ENCODE measurements at regions not wholly inside any gene's neighbourhood (a gene's known extent, or its start where the extent isn't known, plus 50 kb on each side); places are given as distances from the start of the nearest gene placed in this dataset.

- Histone ChIP-seq H3K4me3 (no peak overlapping the region), H3K4me1 (no peaks in the 10 kb centered on the region), H3K9me3 (no peaks in the 10 kb centered on the region), H3K27me3 (no peaks in the 10 kb centered on the region), H3K36me3 (no peaks in the 10 kb centered on the region), H3K27ac (no peak overlapping the region)
- intact Hi-C loops (cut with DNase I; ENCODE audit: low total_unique reads): no loop called here
- DNase-seq: no peak
- TF ChIP-seq CTCF (IDR thresholded peaks at IDR 0.05) (no peak), POLR2A (IDR thresholded peaks at IDR 0.05) (no peak)
These were observed 360.7 kb downstream of the PMP22 start for GRCh38 chr17:14904386-14904785.

GRCh38 chr17:14903854-14904253 lies 361.3 kb downstream of the PMP22 start:
- no peak overlapping the region for H3K27ac ChIP-seq
- no peaks in the 10 kb centered on the region for H3K36me3 ChIP-seq

GRCh38 chr17:14902803-14903202 lies 362.3 kb downstream of the PMP22 start:
- TF ChIP-seq CTCF (IDR thresholded peaks at IDR 0.05) (no peak), POLR2A (IDR thresholded peaks at IDR 0.05) (no peak)
- intact Hi-C loops (cut with DNase I; ENCODE audit: low total_unique reads): no loop called here
- Histone ChIP-seq H3K9me3 (no peaks in the 10 kb centered on the region), H3K27me3 (no peaks in the 10 kb centered on the region), H3K4me1 (no peaks in the 10 kb centered on the region), H3K27ac (no peak overlapping the region), H3K4me3 (no peak overlapping the region), H3K36me3 (no peaks in the 10 kb centered on the region)
- DNase-seq: no peak

More at GRCh38 chr17:14903854-14904253, 361.3 kb downstream of the PMP22 start:
- intact Hi-C loops (cut with DNase I; ENCODE audit: low total_unique reads): no loop called here
- no peaks in the 10 kb centered on the region for H3K27me3 ChIP-seq
- DNase-seq: no peak
- TF ChIP-seq POLR2A (IDR thresholded peaks at IDR 0.05): no peak
- no peak for TF ChIP-seq CTCF (IDR thresholded peaks at IDR 0.05)
- no peaks in the 10 kb centered on the region for H3K4me1 ChIP-seq
- no peaks in the 10 kb centered on the region for H3K9me3 ChIP-seq
- no peak overlapping the region for H3K4me3 ChIP-seq

- no peak for DNase-seq
- Histone ChIP-seq H3K27ac (no peak overlapping the region), H3K27me3 (no peaks in the 10 kb centered on the region), H3K4me3 (no peak overlapping the region), H3K4me1 (no peaks in the 10 kb centered on the region), H3K36me3 (no peaks in the 10 kb centered on the region), H3K9me3 (no peaks in the 10 kb centered on the region)
- intact Hi-C loops (cut with DNase I; ENCODE audit: low total_unique reads): no loop called here
- TF ChIP-seq CTCF (IDR thresholded peaks at IDR 0.05) (no peak), POLR2A (IDR thresholded peaks at IDR 0.05) (no peak)
These were observed 362.8 kb downstream of the PMP22 start for GRCh38 chr17:14902297-14902696.

- Histone ChIP-seq H3K27me3 (no peaks in the 10 kb centered on the region), H3K4me1 (no peaks in the 10 kb centered on the region), H3K36me3 (no peaks in the 10 kb centered on the region), H3K27ac (no peak overlapping the region), H3K4me3 (no peak overlapping the region), H3K9me3 (no peaks in the 10 kb centered on the region)
- no peak for TF ChIP-seq POLR2A (IDR thresholded peaks at IDR 0.05)
- TF ChIP-seq CTCF (IDR thresholded peaks at IDR 0.05): no peak
- DNase-seq: no peak
- intact Hi-C loops (cut with DNase I; ENCODE audit: low total_unique reads): no loop called here
These were observed 363.8 kb downstream of the PMP22 start for GRCh38 chr17:14901376-14901775.

All from uterus (tissue), 3 donors.